B cell (primary cell): ENCODE measurements at regions not wholly inside any gene's neighbourhood (a gene's known extent, or its start where the extent isn't known, plus 50 kb on each side); places are given as distances from the start of the nearest gene placed in this dataset.

Experiments used
- EZH2 ChIP-seq: IDR thresholded peaks from 2 replicates; pipeline ENCODE4 v1.6.1; 2012; ENCODE audit warnings: borderline replicate concordance, low read depth, mild to moderate bottlenecking, moderate library complexity, low read length; ENCODE audit not compliant: insufficient read depth, poor library complexity, severe bottlenecking
- TF ChIP-seq, protein P1 (sequence below): fragments of 200-600 bp; IDR thresholded peaks from one replicate; pipeline ENCODE4 v1.8.0; 2022; ENCODE audit warnings: antibody characterized with exemption, mild to moderate bottlenecking

DNA sequence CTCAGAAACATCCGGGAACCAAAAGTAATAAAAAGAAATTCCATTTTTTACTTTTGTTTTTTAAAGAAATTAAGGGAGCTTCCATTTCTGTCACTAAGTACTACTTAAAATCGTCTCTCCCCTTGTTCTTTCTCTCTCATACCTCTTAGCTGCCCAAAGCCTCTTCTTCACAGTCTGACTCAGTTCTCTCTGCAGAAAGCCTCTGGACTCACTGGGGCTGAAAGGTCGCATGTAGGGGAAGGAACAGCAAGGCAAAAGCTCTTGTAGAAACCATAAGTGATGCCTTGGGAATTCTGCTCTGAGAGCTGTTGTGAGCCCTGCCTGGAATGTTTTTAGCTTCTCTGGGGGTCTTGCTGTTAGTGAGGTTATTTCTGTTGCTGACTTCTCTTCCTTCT is 100.8 kb upstream of the RANBP3L start:
- TF ChIP-seq, protein P1, sequence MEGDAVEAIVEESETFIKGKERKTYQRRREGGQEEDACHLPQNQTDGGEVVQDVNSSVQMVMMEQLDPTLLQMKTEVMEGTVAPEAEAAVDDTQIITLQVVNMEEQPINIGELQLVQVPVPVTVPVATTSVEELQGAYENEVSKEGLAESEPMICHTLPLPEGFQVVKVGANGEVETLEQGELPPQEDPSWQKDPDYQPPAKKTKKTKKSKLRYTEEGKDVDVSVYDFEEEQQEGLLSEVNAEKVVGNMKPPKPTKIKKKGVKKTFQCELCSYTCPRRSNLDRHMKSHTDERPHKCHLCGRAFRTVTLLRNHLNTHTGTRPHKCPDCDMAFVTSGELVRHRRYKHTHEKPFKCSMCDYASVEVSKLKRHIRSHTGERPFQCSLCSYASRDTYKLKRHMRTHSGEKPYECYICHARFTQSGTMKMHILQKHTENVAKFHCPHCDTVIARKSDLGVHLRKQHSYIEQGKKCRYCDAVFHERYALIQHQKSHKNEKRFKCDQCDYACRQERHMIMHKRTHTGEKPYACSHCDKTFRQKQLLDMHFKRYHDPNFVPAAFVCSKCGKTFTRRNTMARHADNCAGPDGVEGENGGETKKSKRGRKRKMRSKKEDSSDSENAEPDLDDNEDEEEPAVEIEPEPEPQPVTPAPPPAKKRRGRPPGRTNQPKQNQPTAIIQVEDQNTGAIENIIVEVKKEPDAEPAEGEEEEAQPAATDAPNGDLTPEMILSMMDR, result no peak
- TF ChIP-seq EZH2, result no peak
